HL-60/S4 treated with phorbol 12-myristate 13-acetate at 8.2 ng/mL for 4 days and 3 days (cell line): ENCODE measurements at regions not wholly inside any gene's neighbourhood (a gene's known extent, or its start where the extent isn't known, plus 50 kb on each side); places are given as distances from the start of the nearest gene placed in this dataset.
"Not testable (repeated sequence)": the region's sequence is repeated elsewhere in the genome, so short reads cannot be mapped to it uniquely, and the experiment has no call there.

Experiments used
- in situ Hi-C: fragments of 300-500 bp; cut with MboI; formaldehyde crosslinking; loops from 2 replicates; pipeline ENCODE4 v1.15.0; 2022; ENCODE audit warnings: low sequenced_read_pairs

- in situ Hi-C loops = no loop called here
Measured at GRCh38 chr14:106248321-106249192, 722.2 kb downstream of the TMEM121 start.

GRCh38 chr14:106253995-106254394 lies 727.6 kb downstream of the TMEM121 start:
- in situ Hi-C loops = not testable (repeated sequence)

GRCh38 chr14:106257569-106257994 lies 731.2 kb downstream of the TMEM121 start:
- in situ Hi-C loops = not testable (repeated sequence)

- in situ Hi-C loops = no loop called here
Measured at GRCh38 chr14:106268013-106268727, 741.8 kb downstream of the TMEM121 start.

- in situ Hi-C loops = no loop called here
Measured at GRCh38 chr14:106269029-106269428, 742.6 kb downstream of the TMEM121 start.

- in situ Hi-C loops = no loop called here
Measured at GRCh38 chr14:106269451-106270204, 743.2 kb downstream of the TMEM121 start.

- in situ Hi-C loops = not testable (repeated sequence)
Measured at GRCh38 chr14:106270476-106271121, 744.2 kb downstream of the TMEM121 start.

- in situ Hi-C loops = no loop called here
Measured at GRCh38 chr14:106276326-106277267, 750.2 kb downstream of the TMEM121 start.

- in situ Hi-C loops = no loop called here
Measured at GRCh38 chr14:106277503-106277902, 751.1 kb downstream of the TMEM121 start.

- in situ Hi-C loops = no loop called here
Measured at GRCh38 chr14:106280876-106281275, 754.5 kb downstream of the TMEM121 start.

- in situ Hi-C loops = no loop called here
Measured at GRCh38 chr14:106286697-106287290, 760.4 kb downstream of the TMEM121 start.

- in situ Hi-C loops = no loop called here
Measured at GRCh38 chr14:106287506-106287905, 761.1 kb downstream of the TMEM121 start.

- in situ Hi-C loops = no loop called here
Measured at GRCh38 chr14:106291626-106292025, 765.2 kb downstream of the TMEM121 start.

- in situ Hi-C loops = no loop called here
Measured at GRCh38 chr14:106294324-106294723, 767.9 kb downstream of the TMEM121 start.

- in situ Hi-C loops = not testable (repeated sequence)
Measured at GRCh38 chr14:106300951-106301510, 774.6 kb downstream of the TMEM121 start.

- in situ Hi-C loops = not testable (repeated sequence)
Measured at GRCh38 chr14:106301609-106302008, 775.2 kb downstream of the TMEM121 start.

- in situ Hi-C loops = no loop called here
Measured at GRCh38 chr14:106302661-106303060, 776.3 kb downstream of the TMEM121 start.

GRCh38 chr14:106304271-106304670 lies 777.9 kb downstream of the TMEM121 start:
- in situ Hi-C loops = no loop called here

GRCh38 chr14:106308839-106309389 lies 782.5 kb downstream of the TMEM121 start:
- in situ Hi-C loops = no loop called here
